Adrenal gland (tissue), 9 donors: ENCODE measurements at regions not wholly inside any gene's neighbourhood (a gene's known extent, or its start where the extent isn't known, plus 50 kb on each side); places are given as distances from the start of the nearest gene placed in this dataset.

Experiments used
- DNase-seq, 7 donors: peaks; one replicate each; pipeline ENCODE4 v3.0.0-alpha.2; 2019 to 2020
- H3K27ac ChIP-seq, 5 donors: fragments of 200-600 bp; sonication (generic) in 4 of 5; 1 replicate in 3 of 5; 2 replicates in 2 of 5; pipeline versions ENCODE4 v1.5.1 to v1.8.0; 2016 to 2020; ENCODE audit warnings: mild to moderate bottlenecking in 1 of 5
- H3K27me3 ChIP-seq: fragments of 200-600 bp; 2 replicates; pipeline ENCODE4 v1.8.0; 2021
- H3K36me3 ChIP-seq, 2 donors: fragments of 200-600 bp; replicated peaks in 1 of 2; 1 replicate in 1 of 2; 2 replicates in 1 of 2; pipeline versions ENCODE4 v1.5.1 to v1.8.0; 2018 to 2022
- H3K4me1 ChIP-seq, 2 donors: fragments of 200-600 bp; replicated peaks in 1 of 2; 1 replicate in 1 of 2; 2 replicates in 1 of 2; pipeline versions ENCODE4 v1.5.1 to v1.8.0; 2018 to 2021
- H3K4me3 ChIP-seq, 4 donors: fragments of 200-600 bp; sonication (generic) in 3 of 4; one replicate each; pipeline ENCODE4 v1.5.1; 2016 to 2018
- H3K9me3 ChIP-seq, 3 donors: fragments of 200-600 bp; sonication (generic) in 1 of 3; replicated peaks in 1 of 3; 1 replicate in 2 of 3; 2 replicates in 1 of 3; pipeline versions ENCODE4 v1.5.1 to v1.8.0; 2016 to 2021
- CTCF ChIP-seq, 6 experiments: fragments of 450-650 bp in 4 of 6; fragments of 200-600 bp in 2 of 6; sonication (generic) in 1 of 6; IDR thresholded peaks; 1 replicate in 5 of 6; 2 replicates in 1 of 6; pipeline versions ENCODE4 v1.5.1 to v1.8.0; 2016 to 2021; ENCODE audit warnings: antibody characterized with exemption in 6 of 6, mild to moderate bottlenecking in 2 of 6, moderate library complexity in 1 of 6
- POLR2A ChIP-seq, 2 donors: fragments of 450-650 bp; IDR thresholded peaks; one replicate each; pipeline ENCODE4 v1.6.1; 2017; ENCODE audit warnings: antibody characterized with exemption in 2 of 2, mild to moderate bottlenecking in 2 of 2, moderate library complexity in 1 of 2
- WGBS, 4 donors: extraction: QIAGEN DNeasy Blood & Tissue Kit in 2 of 4; methylation state at CpG; one replicate each; pipeline versions ENCODE4 v1.1.5 to v1.1.7; 2013 to 2017; 5-methylcytosine and 5-hydroxymethylcytosine counted together
- intact Hi-C, 2 donors: fragments of 100-400 bp; cut with DNase I; formaldehyde crosslinking; loops; one replicate each; pipeline versions ENCODE4 v1.14.1 to v1.15.0; 2022 to 2023
- donor health status: healthy with polysubstance abuse.
- donor health status: Bipolar disorder and iron deficiency.
- donor health status: DM: yes; HTN: yes; CAD: no.
- donor health status: DM: no; HTN: no; CAD: no.
- donor health status: DM: no; HTN: no; CAD: no.

- Histone ChIP-seq H3K9me3 (no peaks in the 10 kb centered on the region), H3K27ac (no peak overlapping the region), H3K27me3 (no peaks in the 10 kb centered on the region), H3K36me3 (no peaks in the 10 kb centered on the region), H3K4me1 (peaks cover 0 to 4% of the 10 kb centered on the region in 2 donors), H3K4me3 (no peak overlapping the region)
- intact Hi-C loops = no loop called here
- 90 to 92% (median 91%) methylated on average over 4 of the region's 4 CpGs for WGBS, 4 donors
- no peak for DNase-seq
- TF ChIP-seq POLR2A (IDR thresholded peaks at IDR 0.05) (no peak), CTCF (IDR thresholded peaks at IDR 0.05) (no peak)
Measured at GRCh38 chr1:5010236-5010635, 355.8 kb downstream of the AJAP1 start.

- intact Hi-C loops = no loop called here
- WGBS, 4 donors = 61 to 67% (median 65%) methylated on average over 6 to 7 of the region's 7 CpGs
- Histone ChIP-seq H3K27me3 (no peaks in the 10 kb centered on the region), H3K36me3 (no peaks in the 10 kb centered on the region), H3K4me3 (no peak overlapping the region), H3K27ac (no peak overlapping the region), H3K9me3 (no peaks in the 10 kb centered on the region), H3K4me1 (peaks cover 0 to 4% of the 10 kb centered on the region in 2 donors)
- TF ChIP-seq POLR2A (IDR thresholded peaks at IDR 0.05) (no peak), CTCF (IDR thresholded peaks at IDR 0.05) (no peak)
- DNase-seq = no peak
Measured at GRCh38 chr1:5009376-5010065, 355.1 kb downstream of the AJAP1 start.

GRCh38 chr1:5005171-5005570 lies 350.8 kb downstream of the AJAP1 start:
- Histone ChIP-seq H3K27me3 (no peaks in the 10 kb centered on the region), H3K4me1 (no peaks in the 10 kb centered on the region), H3K27ac (no peak overlapping the region), H3K9me3 (no peaks in the 10 kb centered on the region), H3K4me3 (no peak overlapping the region), H3K36me3 (no peaks in the 10 kb centered on the region)
- 74 to 83% (median 79%) methylated on average over 6 of the region's 6 CpGs for WGBS, 4 donors
- no peak for DNase-seq
- intact Hi-C loops = no loop called here
- TF ChIP-seq CTCF (IDR thresholded peaks at IDR 0.05) (no peak), POLR2A (IDR thresholded peaks at IDR 0.05) (no peak)

- DNase-seq = no peak
- WGBS, 4 donors = 80 to 96% (median 89%) methylated on average over 2 of the region's 2 CpGs
- intact Hi-C loops = no loop called here
Measured at GRCh38 chr1:5002676-5003075, 348.3 kb downstream of the AJAP1 start.

More at GRCh38 chr1:5002676-5003075, 348.3 kb downstream of the AJAP1 start:
- no peak overlapping the region for H3K4me3 ChIP-seq
- no peaks in the 10 kb centered on the region for H3K27me3 ChIP-seq
- no peaks in the 10 kb centered on the region for H3K36me3 ChIP-seq
- TF ChIP-seq POLR2A (IDR thresholded peaks at IDR 0.05) (no peak), CTCF (IDR thresholded peaks at IDR 0.05) (no peak)
- no peaks in the 10 kb centered on the region for H3K9me3 ChIP-seq
- no peak overlapping the region for H3K27ac ChIP-seq
- no peaks in the 10 kb centered on the region for H3K4me1 ChIP-seq
